ENCODE measurements at regions not wholly inside any gene's neighbourhood (a gene's known extent, or its start where the extent isn't known, plus 50 kb on each side); places are given as distances from the start of the nearest gene placed in this dataset.

DNA sequence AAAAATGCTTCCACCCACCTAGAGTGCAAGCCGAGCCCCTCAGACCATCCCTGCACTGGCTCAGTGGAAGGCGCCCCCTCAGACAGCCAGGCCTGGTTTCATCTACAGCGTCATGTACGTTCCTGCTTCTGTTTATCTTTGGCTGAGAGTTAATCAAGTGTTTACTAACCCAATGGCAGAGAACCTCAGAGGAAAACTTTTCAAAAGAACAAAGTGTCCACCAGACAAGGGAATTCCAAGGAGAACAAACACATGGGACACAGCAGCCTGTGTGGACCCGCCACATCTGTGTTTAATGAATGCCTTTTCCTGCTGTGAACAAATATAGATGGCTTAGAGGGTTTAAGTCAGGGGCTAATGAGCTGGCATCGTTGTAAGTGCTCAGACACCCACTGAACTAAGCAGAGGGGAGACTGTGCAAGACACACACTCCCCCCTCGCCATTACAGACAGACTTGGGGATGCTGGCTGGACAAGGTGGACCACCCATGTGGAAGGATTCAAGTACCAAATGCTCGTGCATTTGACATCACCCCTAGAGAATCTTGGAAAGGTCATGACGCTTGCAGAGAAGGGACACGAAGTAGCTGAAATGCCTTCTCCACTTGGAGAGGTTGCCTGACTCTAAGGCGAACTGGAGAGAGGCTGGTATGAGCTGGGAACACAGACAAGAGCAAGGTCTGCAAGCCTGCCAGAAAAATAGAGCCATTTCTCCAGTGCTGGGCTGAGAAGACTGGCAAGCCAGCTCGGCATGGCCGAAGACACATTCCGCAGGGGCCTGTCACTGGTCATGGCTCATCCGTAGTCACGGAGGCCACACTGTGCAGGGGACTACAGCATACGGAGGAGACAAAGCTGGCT, 53.5 kb upstream of the NXT1 start:
- TF ChIP-seq POLR2A (IDR thresholded peaks at IDR 0.05; ENCODE audit: low read length) (no peak), GATA1 (IDR thresholded peaks at IDR 0.05; ENCODE audit: low read depth, low read length) (no peak)
